DOHH2 (cell line): ENCODE measurements at regions not wholly inside any gene's neighbourhood (a gene's known extent, or its start where the extent isn't known, plus 50 kb on each side); places are given as distances from the start of the nearest gene placed in this dataset.

Source experiments
- CTCF ChIP-seq: fragments of 200-600 bp; sonication (generic); IDR thresholded peaks from one replicate; pipeline ENCODE4 v1.5.1; 2014; ENCODE audit warnings: antibody characterized with exemption, mild to moderate bottlenecking, low read depth, low read length; ENCODE audit not compliant: poor library complexity, severe bottlenecking
- EZH2phosphoT487 ChIP-seq: fragments of 200-600 bp; sonication (generic); IDR thresholded peaks from 2 replicates; pipeline ENCODE4 v1.6.1; 2017; ENCODE audit warnings: borderline replicate concordance, mild to moderate bottlenecking, antibody characterized with exemption, low read length, moderate library complexity, mixed read lengths

- TF ChIP-seq CTCF (no peak), EZH2phosphoT487 (no peak)
These were observed 187.3 kb downstream of the HTR1A start for GRCh38 chr5:63774939-63775338.
